ENCODE measurements at regions not wholly inside any gene's neighbourhood (a gene's known extent, or its start where the extent isn't known, plus 50 kb on each side); places are given as distances from the start of the nearest gene placed in this dataset.

GRCh38 chr16:59113004-59113670 lies 379.0 kb upstream of the GOT2 start:
- TF ChIP-seq GATA3 (IDR thresholded peaks at IDR 0.05; ENCODE audit: low read depth, low read length) (no peak), GATA2 (IDR thresholded peaks at IDR 0.05; ENCODE audit: low read depth, low read length) (no peak)

DNA sequence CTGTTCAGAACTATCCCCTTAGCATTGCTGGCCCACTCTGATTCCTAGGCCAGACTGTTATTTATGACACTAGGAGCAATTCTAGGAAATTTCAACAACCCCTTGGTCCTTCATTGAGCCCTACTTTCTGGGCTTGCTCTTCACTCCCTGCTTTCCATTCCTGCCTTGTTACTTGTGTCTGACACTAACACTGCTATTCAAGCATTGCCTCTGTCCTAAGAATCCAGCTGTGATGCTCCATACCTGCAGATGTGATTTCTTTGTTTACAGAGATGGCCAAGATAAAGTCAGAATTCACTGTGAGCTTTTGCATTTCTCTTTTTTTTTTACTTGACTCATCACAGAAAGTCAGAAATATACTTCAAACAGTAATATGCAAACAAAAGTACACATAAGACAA lies 377.2 kb upstream of the GOT2 start:
- TF ChIP-seq GATA3 (IDR thresholded peaks at IDR 0.05; ENCODE audit: low read depth, low read length) (no peak), GATA2 (IDR thresholded peaks at IDR 0.05; ENCODE audit: low read depth, low read length) (no peak)

- TF ChIP-seq GATA3 (IDR thresholded peaks at IDR 0.05; ENCODE audit: low read depth, low read length) (no peak), GATA2 (IDR thresholded peaks at IDR 0.05; ENCODE audit: low read depth, low read length) (no peak)
These were observed 374.3 kb upstream of the GOT2 start for GRCh38 chr16:59108374-59108773.

DNA sequence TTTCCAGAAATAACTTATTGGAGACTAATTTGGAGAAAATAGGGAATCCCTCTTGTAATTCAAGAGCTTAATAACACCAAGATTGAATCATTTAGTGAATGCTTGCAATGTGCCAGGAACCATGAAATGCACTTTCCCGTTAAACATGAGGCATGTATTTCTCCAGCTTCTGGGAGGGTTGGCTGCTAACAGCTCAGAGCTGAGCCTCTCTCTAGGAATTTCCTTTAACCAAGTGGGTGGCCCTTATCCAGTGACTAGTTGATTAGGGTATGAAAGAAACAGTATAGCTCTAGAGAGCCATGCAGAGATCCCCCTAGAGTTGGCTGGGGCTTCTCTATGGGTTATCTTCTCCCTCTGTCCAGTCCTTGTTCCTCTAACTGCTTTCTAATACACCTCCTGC lies 356.4 kb upstream of the GOT2 start:
- TF ChIP-seq GATA3 (IDR thresholded peaks at IDR 0.05; ENCODE audit: low read depth, low read length) (no peak), GATA2 (IDR thresholded peaks at IDR 0.05; ENCODE audit: low read depth, low read length) (no peak)

DNA sequence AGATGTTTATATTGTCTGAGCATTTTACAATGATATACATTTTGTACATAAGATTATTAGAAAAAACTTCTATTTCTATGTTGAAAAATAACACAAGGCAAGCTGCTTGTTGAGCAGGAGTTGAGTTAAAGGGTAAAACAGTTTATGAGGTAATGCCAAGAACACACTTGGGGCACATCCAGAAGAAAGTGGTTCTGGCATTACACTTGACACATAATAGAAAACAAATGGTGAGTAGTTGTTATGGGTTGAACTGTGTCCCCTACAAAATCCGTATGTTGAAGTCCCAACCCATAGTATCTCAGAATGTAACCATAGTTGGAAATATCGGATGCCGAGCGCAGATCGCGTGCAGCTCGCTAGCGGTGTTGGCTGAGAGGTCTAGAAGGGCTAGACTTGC lies 354.3 kb upstream of the GOT2 start:
- TF ChIP-seq GATA2 (IDR thresholded peaks at IDR 0.05; ENCODE audit: low read depth, low read length) = no peak
- no peak for TF ChIP-seq GATA3 (IDR thresholded peaks at IDR 0.05; ENCODE audit: low read depth, low read length)

DNA sequence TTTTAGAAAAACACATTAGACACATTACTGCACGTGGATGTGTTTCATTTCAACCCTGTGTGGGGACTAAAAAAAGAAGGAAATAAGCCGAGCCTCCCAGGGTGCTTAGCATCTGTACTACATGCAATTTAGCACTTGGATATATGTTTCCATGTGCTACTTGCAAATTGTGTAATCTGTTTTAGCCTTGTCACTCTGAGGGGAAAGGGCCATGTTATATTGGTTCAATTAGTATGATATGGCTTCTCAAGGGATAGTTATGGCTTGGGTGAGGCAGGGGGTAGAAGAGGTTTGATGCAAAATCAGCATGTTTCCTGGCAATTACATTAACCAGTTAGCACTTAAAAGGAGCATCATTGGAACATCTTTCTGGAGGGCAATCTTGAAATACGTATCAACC lies 353.5 kb upstream of the GOT2 start:
- TF ChIP-seq GATA2 (IDR thresholded peaks at IDR 0.05; ENCODE audit: low read depth, low read length) (no peak), GATA3 (IDR thresholded peaks at IDR 0.05; ENCODE audit: low read depth, low read length) (no peak)

GRCh38 chr16:59067205-59067604 lies 333.1 kb upstream of the GOT2 start:
- no peak for TF ChIP-seq GATA3 (IDR thresholded peaks at IDR 0.05; ENCODE audit: low read depth, low read length)
- no peak for TF ChIP-seq GATA2 (IDR thresholded peaks at IDR 0.05; ENCODE audit: low read depth, low read length)

- no peak for TF ChIP-seq GATA2 (IDR thresholded peaks at IDR 0.05; ENCODE audit: low read depth, low read length)
- TF ChIP-seq GATA3 (IDR thresholded peaks at IDR 0.05; ENCODE audit: low read depth, low read length) = no peak
These were observed 326.1 kb upstream of the GOT2 start for GRCh38 chr16:59060207-59060606.

DNA sequence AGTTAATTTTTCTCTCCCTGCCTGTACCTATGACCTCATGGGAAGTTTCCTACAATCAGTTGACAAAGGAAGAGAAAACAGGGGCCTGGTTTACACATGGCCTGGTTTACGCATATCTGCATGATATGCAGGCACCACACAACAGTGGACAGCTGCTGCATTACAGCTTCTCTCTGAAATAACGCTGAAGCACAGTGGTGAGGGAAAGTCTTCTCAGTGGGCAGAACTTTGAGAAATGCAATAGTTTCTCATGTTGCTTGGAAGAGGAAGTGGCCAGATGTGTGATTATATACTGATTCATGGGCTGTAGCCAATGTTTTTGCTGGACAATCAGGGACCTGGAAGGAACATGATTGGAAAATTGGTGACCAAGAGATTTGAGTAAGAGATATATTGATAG lies 324.1 kb upstream of the GOT2 start:
- no peak for TF ChIP-seq GATA3 (IDR thresholded peaks at IDR 0.05; ENCODE audit: low read depth, low read length)
- no peak for TF ChIP-seq GATA2 (IDR thresholded peaks at IDR 0.05; ENCODE audit: low read depth, low read length)

- no peak for TF ChIP-seq GATA3 (IDR thresholded peaks at IDR 0.05; ENCODE audit: low read depth, low read length)
- TF ChIP-seq GATA2 (IDR thresholded peaks at IDR 0.05; ENCODE audit: low read depth, low read length) = no peak
These were observed 319.8 kb upstream of the GOT2 start for GRCh38 chr16:59053911-59054310.

DNA sequence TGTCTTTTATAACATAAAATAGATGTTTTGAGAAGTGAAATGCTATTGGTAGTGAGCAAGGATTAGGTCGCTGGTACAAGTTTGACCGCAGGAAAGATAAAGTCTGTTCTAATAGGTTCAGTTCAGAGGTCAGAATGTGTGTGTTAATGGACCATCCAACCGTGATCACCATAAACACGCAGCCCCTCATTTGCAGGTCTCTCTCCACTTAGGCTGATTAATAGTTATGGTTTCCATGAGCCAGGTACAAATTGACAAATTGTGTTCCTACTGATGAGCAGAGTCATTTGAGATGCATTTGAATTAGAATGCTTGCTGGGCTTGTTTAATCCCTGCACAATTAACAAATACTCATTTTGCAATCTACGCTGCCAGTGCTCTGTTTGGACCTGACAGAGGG lies 318.1 kb upstream of the GOT2 start:
- TF ChIP-seq GATA3 (IDR thresholded peaks at IDR 0.05; ENCODE audit: low read depth, low read length) (no peak), GATA2 (IDR thresholded peaks at IDR 0.05; ENCODE audit: low read depth, low read length) (no peak)

- no peak for TF ChIP-seq GATA2 (IDR thresholded peaks at IDR 0.05; ENCODE audit: low read depth, low read length)
- TF ChIP-seq GATA3 (IDR thresholded peaks at IDR 0.05; ENCODE audit: low read depth, low read length) = no peak
These were observed 314.8 kb upstream of the GOT2 start for GRCh38 chr16:59048876-59049275.

GRCh38 chr16:59047114-59047513 lies 313.0 kb upstream of the GOT2 start:
- TF ChIP-seq GATA3 (IDR thresholded peaks at IDR 0.05; ENCODE audit: low read depth, low read length) (no peak), GATA2 (IDR thresholded peaks at IDR 0.05; ENCODE audit: low read depth, low read length) (no peak)

DNA sequence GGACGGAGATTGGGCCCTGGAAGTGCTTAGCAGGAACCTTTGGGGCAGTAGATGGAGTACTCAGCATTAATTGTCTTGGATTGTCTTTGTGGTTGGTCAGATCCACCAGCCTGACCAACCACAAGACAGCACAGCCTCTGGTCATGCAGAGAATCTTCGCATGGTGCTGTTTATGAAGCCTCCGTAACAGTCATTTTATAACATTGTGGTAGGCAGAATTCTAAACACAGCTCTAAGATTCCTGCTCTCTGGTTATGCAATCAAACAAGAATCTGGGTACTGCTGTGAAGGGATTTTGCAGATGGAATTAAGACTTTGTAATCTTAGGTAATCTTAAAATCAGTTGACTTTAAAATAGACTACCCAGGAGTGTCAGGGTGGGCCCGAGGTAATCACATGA lies 312.2 kb upstream of the GOT2 start:
- TF ChIP-seq GATA3 (IDR thresholded peaks at IDR 0.05; ENCODE audit: low read depth, low read length) (no peak), GATA2 (IDR thresholded peaks at IDR 0.05; ENCODE audit: low read depth, low read length) (no peak)

- TF ChIP-seq GATA2 (IDR thresholded peaks at IDR 0.05; ENCODE audit: low read depth, low read length) (no peak), GATA3 (IDR thresholded peaks at IDR 0.05; ENCODE audit: low read depth, low read length) (no peak)
These were observed 311.4 kb upstream of the GOT2 start for GRCh38 chr16:59045501-59045900.

DNA sequence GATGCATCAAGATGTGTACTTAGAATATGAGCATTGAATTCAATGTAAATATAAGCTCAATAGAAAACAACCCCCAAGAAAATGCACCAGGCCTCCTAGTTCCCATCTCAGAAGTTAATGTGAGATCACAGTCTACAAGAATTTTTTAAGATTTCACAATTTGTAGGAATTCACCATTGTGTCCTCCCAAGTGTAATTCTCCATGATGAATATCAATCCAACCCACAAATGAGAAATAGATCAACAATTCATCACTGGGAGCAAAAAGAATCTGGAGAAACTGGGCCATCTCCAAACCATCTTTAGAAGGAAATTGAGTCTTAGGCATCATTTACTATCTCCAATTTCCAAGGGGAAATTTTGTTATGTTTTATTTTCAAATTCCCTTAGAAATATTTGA lies 310.5 kb upstream of the GOT2 start:
- TF ChIP-seq GATA2 (IDR thresholded peaks at IDR 0.05; ENCODE audit: low read depth, low read length) = no peak
- no peak for TF ChIP-seq GATA3 (IDR thresholded peaks at IDR 0.05; ENCODE audit: low read depth, low read length)

Measured in SH-SY5Y (cell line).